ENCODE measurements at regions not wholly inside any gene's neighbourhood (a gene's known extent, or its start where the extent isn't known, plus 50 kb on each side); places are given as distances from the start of the nearest gene placed in this dataset.

DNA sequence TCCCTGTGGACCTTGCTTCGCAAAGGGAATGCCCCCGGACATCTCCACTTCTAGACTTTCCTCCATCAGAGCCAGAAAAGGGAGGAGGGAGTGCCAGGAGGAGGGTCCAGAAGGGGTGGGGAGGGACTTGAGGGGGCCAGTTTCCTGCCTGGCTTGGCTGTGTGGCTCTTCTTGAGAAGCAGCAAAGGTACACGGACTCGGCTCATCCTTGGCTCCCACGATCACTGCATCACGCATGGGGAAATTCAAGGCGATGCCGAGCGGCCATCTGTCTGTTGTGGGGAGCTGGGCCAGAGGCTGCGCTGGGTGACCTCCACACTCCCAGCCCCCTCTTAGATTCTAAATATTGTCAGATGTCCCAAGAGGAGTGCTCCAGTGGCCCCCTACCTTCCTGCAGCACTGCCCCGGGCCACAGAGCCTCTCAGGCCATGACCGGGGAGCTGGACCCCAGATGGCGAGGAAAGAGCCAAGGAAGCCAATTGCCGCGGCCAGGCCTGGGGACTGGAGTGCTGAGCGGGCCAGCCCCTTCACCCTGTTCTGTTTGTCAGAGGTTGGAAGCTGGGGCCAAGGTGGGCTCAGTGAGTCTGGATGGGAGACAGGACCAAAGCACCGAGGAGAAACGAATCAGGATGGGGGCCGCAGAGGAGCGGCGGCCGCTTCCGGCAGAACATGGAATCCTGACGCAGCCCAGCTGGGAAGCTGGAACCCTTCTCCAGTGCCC, 104.5 kb downstream of the RBFOX3 start:
- H3K4me2 ChIP-seq (ENCODE audit: insufficient read depth, low read length): no peak overlapping the region
- no peaks in the 10 kb centered on the region for H3K9me3 ChIP-seq (replicated peaks; ENCODE audit: control insufficient read depth, insufficient read depth, low read length)

More for the DNA sequence above, 104.5 kb downstream of the RBFOX3 start:
- dilution Hi-C loops (cut with MboI; ENCODE audit: extremely low pct_ligation_motif_present, low sequenced_read_pairs): no loop called here
- Histone ChIP-seq H3K9ac (replicated peaks; ENCODE audit: extremely low read depth, insufficient read depth, low read length) (no peak overlapping the region), H3K4me3 (replicated peaks in 1 of 3; ENCODE audit: insufficient read depth in 1 of 3, low read depth in 1 of 3, low read length in 3 of 3) (no peak overlapping the region), H3K79me2 (ENCODE audit: control insufficient read depth, insufficient read depth, low read length) (no peaks in the 10 kb centered on the region), H3K4me1 (ENCODE audit: control insufficient read depth, extremely low read depth, insufficient read depth, low read length) (no peaks in the 10 kb centered on the region), H3K36me3 (ENCODE audit: control insufficient read depth in 2 of 2, extremely low read depth in 1 of 2, insufficient read depth in 2 of 2, low read length in 2 of 2) (no peaks in the 10 kb centered on the region), H2AFZ (ENCODE audit: low read depth, low read length) (no peak overlapping the region), H4K20me1 (replicated peaks; ENCODE audit: control insufficient read depth, extremely low read depth, insufficient read depth, low read length) (no peaks in the 10 kb centered on the region), H3K9me1 (replicated peaks; ENCODE audit: control insufficient read depth, extremely low read depth, insufficient read depth, low read length) (no peaks in the 10 kb centered on the region), H3K27me3 (ENCODE audit: control insufficient read depth in 2 of 2, insufficient read depth in 2 of 2, low read length in 2 of 2) (no peaks in the 10 kb centered on the region), H3K27ac (ENCODE audit: insufficient read depth, low read depth, low read length) (no peak overlapping the region)
- intact Hi-C loops (cut with micrococcal nuclease): no loop called here
- no TSS peak for BruUV-seq (replicated peaks)
- no peak for DNase-seq (ENCODE audit: low read depth, low spot score)
- CTCF ChIA-PET: no interaction called here
- no peak for FAIRE-seq
- POLR2A ChIA-PET: no interaction called here
- TF ChIP-seq, protein P1, sequence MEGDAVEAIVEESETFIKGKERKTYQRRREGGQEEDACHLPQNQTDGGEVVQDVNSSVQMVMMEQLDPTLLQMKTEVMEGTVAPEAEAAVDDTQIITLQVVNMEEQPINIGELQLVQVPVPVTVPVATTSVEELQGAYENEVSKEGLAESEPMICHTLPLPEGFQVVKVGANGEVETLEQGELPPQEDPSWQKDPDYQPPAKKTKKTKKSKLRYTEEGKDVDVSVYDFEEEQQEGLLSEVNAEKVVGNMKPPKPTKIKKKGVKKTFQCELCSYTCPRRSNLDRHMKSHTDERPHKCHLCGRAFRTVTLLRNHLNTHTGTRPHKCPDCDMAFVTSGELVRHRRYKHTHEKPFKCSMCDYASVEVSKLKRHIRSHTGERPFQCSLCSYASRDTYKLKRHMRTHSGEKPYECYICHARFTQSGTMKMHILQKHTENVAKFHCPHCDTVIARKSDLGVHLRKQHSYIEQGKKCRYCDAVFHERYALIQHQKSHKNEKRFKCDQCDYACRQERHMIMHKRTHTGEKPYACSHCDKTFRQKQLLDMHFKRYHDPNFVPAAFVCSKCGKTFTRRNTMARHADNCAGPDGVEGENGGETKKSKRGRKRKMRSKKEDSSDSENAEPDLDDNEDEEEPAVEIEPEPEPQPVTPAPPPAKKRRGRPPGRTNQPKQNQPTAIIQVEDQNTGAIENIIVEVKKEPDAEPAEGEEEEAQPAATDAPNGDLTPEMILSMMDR (IDR thresholded peaks at IDR 0.05; ENCODE audit: extremely low read depth in 1 of 2, insufficient read depth in 1 of 2, low read depth in 1 of 2, low read length in 2 of 2): no peak
- TF ChIP-seq MYC (IDR thresholded peaks at IDR 0.05; ENCODE audit: low read depth, low read length): no peak
- no peak for TF ChIP-seq POLR2AphosphoS5 (IDR thresholded peaks at IDR 0.05; ENCODE audit: insufficient read depth, low read depth, low read length)
- no peak for TF ChIP-seq FOS (IDR thresholded peaks at IDR 0.05; ENCODE audit: borderline replicate concordance, insufficient read depth, low read length)
- TF ChIP-seq MAX (IDR thresholded peaks at IDR 0.05; ENCODE audit: insufficient read depth, insufficient read length): no peak
- TF ChIP-seq EZH2 (IDR thresholded peaks at IDR 0.05; ENCODE audit: borderline replicate concordance, low read depth, low read length, severe bottlenecking): no peak
- no peak for TF ChIP-seq JUN (IDR thresholded peaks at IDR 0.05; ENCODE audit: borderline replicate concordance, insufficient read depth, insufficient read length, low read depth)
- TF ChIP-seq POLR2A (IDR thresholded peaks at IDR 0.05; ENCODE audit: low read depth, low read length): no peak
- TF ChIP-seq GATA2 (IDR thresholded peaks at IDR 0.05; ENCODE audit: insufficient read depth, insufficient read length, low read depth, low read length): no peak
